GM10248 (cell line): ENCODE measurements at regions not wholly inside any gene's neighbourhood (a gene's known extent, or its start where the extent isn't known, plus 50 kb on each side); places are given as distances from the start of the nearest gene placed in this dataset.

Experiments used
- CTCF ChIA-PET: fragments of 300-600 bp; sonication (Branson Sonifier 250); formaldehyde crosslinking; extraction: SDS; loops from one replicate; lab custom pipeline; 2021; ENCODE audit warnings: antibody characterized with exemption; lab: Yijun Ruan, JAX
- POLR2A ChIA-PET: fragments of 350-650 bp; sonication (Branson Sonifier 250); formaldehyde crosslinking; extraction: SDS; loops from one replicate; lab custom pipeline; 2020; ENCODE audit warnings: antibody characterized with exemption; lab: Yijun Ruan, JAX
- DNase-seq: peaks from one replicate; pipeline ENCODE4 v3.0.0; 2012; ENCODE audit errors: extremely low spot score
- TF ChIP-seq, protein P1 (sequence below): IDR thresholded peaks from 2 replicates; pipeline ENCODE4 v1.5.1; 2012; ENCODE audit warnings: mild to moderate bottlenecking, low read depth; ENCODE audit errors: extremely low read depth, missing control alignments, control extremely low read depth

GRCh38 chr7:132049462-132050304 lies 493.3 kb upstream of the PODXL start:
- POLR2A ChIA-PET, result no interaction called here
- CTCF ChIA-PET, result interaction anchor here (0.9 to 2.6 kb wide), 5 partner anchors 9 to 361 kb away, joined by 3 to 11 read pairs (median 3); no protein-coding TSS in a partner anchor
- peak; percentile 31 for DNase-seq
- TF ChIP-seq, protein P1, sequence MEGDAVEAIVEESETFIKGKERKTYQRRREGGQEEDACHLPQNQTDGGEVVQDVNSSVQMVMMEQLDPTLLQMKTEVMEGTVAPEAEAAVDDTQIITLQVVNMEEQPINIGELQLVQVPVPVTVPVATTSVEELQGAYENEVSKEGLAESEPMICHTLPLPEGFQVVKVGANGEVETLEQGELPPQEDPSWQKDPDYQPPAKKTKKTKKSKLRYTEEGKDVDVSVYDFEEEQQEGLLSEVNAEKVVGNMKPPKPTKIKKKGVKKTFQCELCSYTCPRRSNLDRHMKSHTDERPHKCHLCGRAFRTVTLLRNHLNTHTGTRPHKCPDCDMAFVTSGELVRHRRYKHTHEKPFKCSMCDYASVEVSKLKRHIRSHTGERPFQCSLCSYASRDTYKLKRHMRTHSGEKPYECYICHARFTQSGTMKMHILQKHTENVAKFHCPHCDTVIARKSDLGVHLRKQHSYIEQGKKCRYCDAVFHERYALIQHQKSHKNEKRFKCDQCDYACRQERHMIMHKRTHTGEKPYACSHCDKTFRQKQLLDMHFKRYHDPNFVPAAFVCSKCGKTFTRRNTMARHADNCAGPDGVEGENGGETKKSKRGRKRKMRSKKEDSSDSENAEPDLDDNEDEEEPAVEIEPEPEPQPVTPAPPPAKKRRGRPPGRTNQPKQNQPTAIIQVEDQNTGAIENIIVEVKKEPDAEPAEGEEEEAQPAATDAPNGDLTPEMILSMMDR, result peak; percentile 52

DNA sequence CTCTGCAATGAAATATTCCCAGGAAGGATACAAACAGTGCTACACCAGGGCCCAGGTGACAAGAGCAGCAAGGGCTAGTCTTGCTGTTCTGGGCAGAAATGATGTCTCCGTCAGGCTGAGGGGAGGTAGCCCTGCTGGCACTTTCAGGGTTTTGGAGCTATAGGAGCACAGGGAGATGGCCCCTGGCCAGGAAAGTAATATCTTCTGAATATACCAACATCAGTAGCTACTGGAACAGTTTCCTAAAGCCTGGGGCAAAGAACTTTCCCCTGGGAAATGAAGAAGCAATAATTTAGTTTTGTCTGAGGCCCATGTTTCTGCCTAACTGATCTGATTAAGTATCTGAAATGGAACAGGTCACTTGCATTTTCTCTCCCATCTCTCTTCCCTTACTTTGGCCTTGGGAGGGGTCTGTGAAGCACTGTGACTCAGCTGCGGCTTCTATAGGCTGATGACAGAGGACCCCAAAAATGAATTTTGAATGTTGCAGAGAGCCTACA lies 489.1 kb upstream of the PODXL start:
- TF ChIP-seq, protein P1, result no peak
- ChIA-PET CTCF (interaction anchor here (0.8 kb wide), 1 partner anchor 9 kb away, joined by 3 read pairs; no protein-coding TSS in a partner anchor), POLR2A (no interaction called here)
- DNase-seq, result no peak

DNA sequence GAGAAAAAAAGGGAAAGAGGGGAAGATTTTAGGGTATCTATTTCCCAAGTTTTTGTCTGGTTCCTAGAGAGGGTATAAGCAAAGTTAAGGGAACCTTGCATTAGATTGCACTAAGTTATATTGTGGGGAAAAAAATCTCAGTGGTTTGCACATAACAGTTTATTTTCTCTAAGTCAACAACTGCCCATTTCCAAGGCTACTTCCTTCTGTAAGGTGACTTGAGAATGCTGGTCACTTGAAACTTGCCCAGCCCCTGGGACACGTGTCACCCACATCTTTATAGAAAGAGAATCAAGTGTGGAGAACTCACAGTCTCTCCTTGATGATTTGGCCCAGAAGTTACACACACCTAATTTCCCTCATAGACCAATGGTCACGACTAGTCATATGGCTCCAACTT lies 488.6 kb upstream of the PODXL start:
- TF ChIP-seq, protein P1, result no peak
- ChIA-PET CTCF (no interaction called here), POLR2A (no interaction called here)
- no peak for DNase-seq

DNA sequence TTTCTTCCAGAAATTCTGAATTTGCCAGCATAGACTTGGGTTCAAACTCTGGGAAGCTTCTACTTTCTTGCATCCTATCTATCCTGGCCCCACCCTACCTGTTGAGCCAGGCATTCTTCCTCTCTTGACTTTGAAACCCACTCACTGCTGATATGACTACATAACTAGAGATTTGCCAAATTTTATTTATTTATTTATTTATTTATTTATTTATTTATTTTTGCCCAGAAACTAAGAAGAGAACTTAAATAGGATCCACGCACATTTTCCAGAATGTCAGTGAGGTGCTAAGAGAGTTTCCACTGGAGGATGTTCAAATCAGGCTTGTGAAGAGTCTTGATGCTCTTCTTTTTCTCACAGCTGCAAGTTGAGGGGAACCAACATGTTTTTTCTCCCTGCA lies 487.8 kb upstream of the PODXL start:
- DNase-seq, result no peak
- ChIA-PET POLR2A (no interaction called here), CTCF (interaction anchor here (1.0 kb wide), 1 partner anchor 9 kb away, joined by 3 read pairs; no protein-coding TSS in a partner anchor)
- TF ChIP-seq, protein P1, result no peak

DNA sequence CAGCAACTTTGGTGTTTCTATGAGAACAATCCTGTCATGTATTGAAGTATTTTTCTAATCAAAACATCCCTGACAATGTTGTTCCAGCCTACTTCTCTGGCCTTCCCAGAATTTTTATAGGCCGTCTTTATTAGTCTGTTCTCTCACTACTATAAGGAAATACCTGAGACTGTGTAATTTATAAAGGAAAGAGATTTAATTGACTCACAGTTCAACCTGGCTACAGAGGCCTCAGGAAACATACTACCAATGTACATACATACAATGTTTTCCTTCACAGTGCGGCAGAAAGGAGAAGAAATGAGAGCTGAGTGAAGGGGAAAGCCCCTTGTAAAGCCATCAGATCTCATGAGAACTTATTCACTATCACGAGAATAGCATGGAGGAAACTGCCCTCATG lies 484.7 kb upstream of the PODXL start:
- CTCF ChIA-PET, result no interaction called here
- DNase-seq, result no peak
- POLR2A ChIA-PET, result no interaction called here
- TF ChIP-seq, protein P1, result no peak

DNA sequence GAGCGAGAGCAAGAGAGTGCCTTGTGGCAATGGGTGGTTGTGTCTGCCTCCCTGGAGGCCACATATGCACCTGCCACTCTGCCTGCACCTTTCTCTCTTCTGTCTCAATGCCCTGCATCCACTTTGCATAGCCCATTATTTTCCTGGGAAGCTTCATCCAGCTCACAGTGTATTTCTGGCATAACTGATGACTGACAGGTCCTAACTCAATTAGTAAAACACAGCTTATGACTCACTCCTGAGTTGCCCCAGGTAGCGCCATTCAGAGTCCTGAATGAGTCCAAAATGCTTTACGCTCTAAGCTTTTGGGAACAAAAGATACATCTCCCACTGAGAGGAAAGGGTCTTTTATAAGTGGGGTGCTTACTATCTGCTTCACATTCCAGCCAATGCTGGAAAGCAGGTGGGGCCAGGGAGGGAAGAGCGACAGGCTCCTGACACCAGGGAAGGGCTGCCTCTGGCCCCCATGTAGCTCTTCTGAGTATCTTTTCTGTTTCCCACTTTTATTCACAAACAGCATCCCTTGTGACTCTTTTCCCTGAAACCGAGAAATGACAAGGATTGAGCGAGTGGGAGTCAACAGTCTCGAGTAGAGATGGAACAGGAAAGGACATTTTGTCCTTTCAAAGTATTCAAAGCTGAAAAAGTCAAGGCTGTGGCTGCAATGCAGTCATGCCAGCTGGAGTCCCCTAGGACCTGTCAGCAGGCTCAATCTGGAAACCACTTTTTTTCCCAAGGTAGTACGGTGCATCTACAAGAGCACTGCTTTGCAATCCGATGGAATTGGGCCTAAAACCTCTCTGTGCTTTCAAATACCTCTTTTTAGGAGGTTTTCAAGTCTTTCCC lies 479.3 kb upstream of the PODXL start:
- DNase-seq, result no peak
- TF ChIP-seq, protein P1, result no peak
- CTCF ChIA-PET, result no interaction called here
- POLR2A ChIA-PET, result no interaction called here
